WTC11 (cell line): ENCODE measurements at regions not wholly inside any gene's neighbourhood (a gene's known extent, or its start where the extent isn't known, plus 50 kb on each side); places are given as distances from the start of the nearest gene placed in this dataset.

Source experiments
- CTCF ChIP-seq: fragments of 200-600 bp; IDR thresholded peaks from 2 replicates; pipeline ENCODE4 v1.8.0; 2022; ENCODE audit warnings: antibody characterized with exemption
- E2F4 ChIP-seq: sonication (generic); formaldehyde crosslinking; IDR thresholded peaks from 2 replicates; pipeline ENCODE4 v1.8.1; 2022; ENCODE audit warnings: low read depth, mild to moderate bottlenecking, moderate library complexity, missing genetic modification reagents, borderline replicate concordance
- ETV6 ChIP-seq: sonication (generic); formaldehyde crosslinking; IDR thresholded peaks from 2 replicates; pipeline ENCODE4 v1.8.1; 2022; ENCODE audit warnings: mild to moderate bottlenecking, missing genetic modification reagents
- GABPB1 ChIP-seq: sonication (generic); formaldehyde crosslinking; IDR thresholded peaks from 2 replicates; pipeline ENCODE4 v1.8.1; 2023; ENCODE audit warnings: mild to moderate bottlenecking, missing genetic modification reagents
- IRF2 ChIP-seq: sonication (generic); formaldehyde crosslinking; IDR thresholded peaks from 2 replicates; pipeline ENCODE4 v1.8.0; 2022; ENCODE audit warnings: low read depth, missing genetic modification reagents, borderline replicate concordance
- JUN ChIP-seq: sonication (generic); formaldehyde crosslinking; IDR thresholded peaks from 2 replicates; pipeline ENCODE4 v1.8.0; 2023; ENCODE audit warnings: mild to moderate bottlenecking, missing genetic modification reagents
- MLX ChIP-seq: sonication (generic); formaldehyde crosslinking; IDR thresholded peaks from 2 replicates; pipeline ENCODE4 v1.8.1; 2023; ENCODE audit warnings: mild to moderate bottlenecking, missing genetic modification reagents, moderate library complexity
- NR3C1 ChIP-seq: sonication (generic); formaldehyde crosslinking; conservative IDR thresholded peaks from 2 replicates; pipeline ENCODE4 v1.8.1; 2023; ENCODE audit warnings: low read depth, mild to moderate bottlenecking, missing genetic modification reagents
- STAT6 ChIP-seq: sonication (generic); formaldehyde crosslinking; conservative IDR thresholded peaks from 2 replicates; pipeline ENCODE4 v1.8.1; 2023; ENCODE audit warnings: mild to moderate bottlenecking, low read depth, missing genetic modification reagents, moderate library complexity
- TEAD1 ChIP-seq: sonication (generic); formaldehyde crosslinking; IDR thresholded peaks from 2 replicates; pipeline ENCODE4 v1.8.0; 2022; ENCODE audit warnings: mild to moderate bottlenecking, missing genetic modification reagents
- ZNF263 ChIP-seq: sonication (generic); formaldehyde crosslinking; IDR thresholded peaks from 2 replicates; pipeline ENCODE4 v1.8.1; 2022; ENCODE audit warnings: low read depth, mild to moderate bottlenecking, moderate library complexity, missing genetic modification reagents

DNA sequence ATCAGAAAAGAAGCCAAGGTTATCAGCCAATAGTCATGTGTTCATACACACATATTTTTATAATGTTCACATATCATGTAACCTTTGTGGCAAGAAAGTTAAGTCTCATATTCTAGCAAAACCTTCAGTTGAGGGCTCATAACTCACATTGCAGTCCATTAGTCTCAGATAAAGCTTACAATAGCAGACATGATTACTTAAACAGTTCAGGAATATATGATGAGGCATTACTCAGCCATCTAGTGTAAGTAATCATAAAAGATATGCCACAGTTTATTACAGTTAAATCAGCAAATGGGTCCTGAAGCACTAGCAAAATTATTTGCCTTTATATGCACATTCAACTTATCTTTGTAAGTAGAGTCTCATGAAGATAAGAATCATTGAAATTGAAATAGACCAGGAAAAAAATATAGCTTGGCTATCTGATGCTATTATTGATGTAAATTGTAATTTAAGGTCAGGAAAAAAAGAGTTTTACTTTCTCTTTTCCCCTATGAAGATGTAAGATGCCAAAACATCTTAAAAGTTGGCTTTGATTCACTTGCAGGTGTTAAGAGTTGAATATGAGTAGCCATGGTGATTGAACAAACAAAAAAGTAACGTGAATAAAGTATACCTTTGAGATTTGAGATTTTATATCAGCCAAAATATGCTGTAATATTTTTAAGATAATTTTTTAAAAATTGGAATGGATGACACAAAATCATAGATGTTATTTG is 537.0 kb downstream of the SLC6A15 start:
- TF ChIP-seq CTCF (no peak), MLX (CRISPR knock-in tag) (no peak), E2F4 (CRISPR knock-in tag) (no peak), ETV6 (CRISPR knock-in tag) (no peak), GABPB1 (no peak), IRF2 (CRISPR knock-in tag) (no peak), JUN (CRISPR knock-in tag) (no peak), NR3C1 (no peak), ZNF263 (CRISPR knock-in tag) (no peak), STAT6 (CRISPR knock-in tag) (no peak), TEAD1 (no peak)
